Esophagus muscularis mucosa (tissue), 4 donors: ENCODE measurements at regions not wholly inside any gene's neighbourhood (a gene's known extent, or its start where the extent isn't known, plus 50 kb on each side); places are given as distances from the start of the nearest gene placed in this dataset.
"Not testable (repeated sequence)": the region's sequence is repeated elsewhere in the genome, so short reads cannot be mapped to it uniquely, and the experiment has no call there.

Source experiments
- DNase-seq: peaks from one replicate; pipeline ENCODE4 v3.0.0-alpha.2; 2017; ENCODE audit errors: extremely low spot score
- H3K27ac ChIP-seq, 4 donors: fragments of 200-600 bp; sonication (generic); replicated peaks in 1 of 4; 1 replicate in 3 of 4; 2 replicates in 1 of 4; pipeline ENCODE4 v1.5.1; 2016 to 2019; ENCODE audit warnings: mild to moderate bottlenecking in 1 of 4
- H3K27me3 ChIP-seq, 4 donors: fragments of 200-600 bp; sonication (generic); one replicate each; pipeline versions ENCODE4 v1.5.1 to v1.6.0; 2016 to 2019
- H3K36me3 ChIP-seq, 4 donors: fragments of 200-600 bp; sonication (generic); one replicate each; pipeline ENCODE4 v1.5.1; 2016 to 2019
- H3K4me1 ChIP-seq, 4 donors: fragments of 200-600 bp; sonication (generic); one replicate each; pipeline ENCODE4 v1.5.1; 2016 to 2019
- H3K4me3 ChIP-seq, 4 donors: fragments of 200-600 bp; sonication (generic); 1 replicate in 2 of 4; 2 replicates in 2 of 4; pipeline ENCODE4 v1.5.1; 2016 to 2019; ENCODE audit warnings: mild to moderate bottlenecking in 4 of 4, moderate library complexity in 1 of 4
- H3K9me3 ChIP-seq, 4 donors: fragments of 200-600 bp; sonication (generic); 1 replicate in 3 of 4; 2 replicates in 1 of 4; pipeline ENCODE4 v1.5.1; 2016 to 2019
- CTCF ChIP-seq, 3 experiments: fragments of 200-600 bp in 2 of 3; fragments of 450-650 bp in 1 of 3; sonication (generic) in 2 of 3; IDR thresholded peaks; one replicate each; pipeline ENCODE4 v1.5.1; 2017 to 2019; ENCODE audit warnings: antibody characterized with exemption in 3 of 3, mild to moderate bottlenecking in 2 of 3, moderate library complexity in 1 of 3
- EP300 ChIP-seq: sonication (generic); formaldehyde crosslinking; IDR thresholded peaks from one replicate; pipeline ENCODE4 v1.6.1; 2017; ENCODE audit warnings: antibody characterized with exemption
- POLR2A ChIP-seq: fragments of 450-650 bp; IDR thresholded peaks from one replicate; pipeline ENCODE4 v1.6.1; 2017; ENCODE audit warnings: antibody characterized with exemption, moderate library complexity, mild to moderate bottlenecking, low read depth
- POLR2AphosphoS5 ChIP-seq, 2 donors: sonication (generic); formaldehyde crosslinking; IDR thresholded peaks; one replicate each; pipeline ENCODE4 v1.6.1; 2017; ENCODE audit warnings: antibody characterized with exemption in 2 of 2
- WGBS: methylation state at CpG from one replicate; pipeline ENCODE4 v1.1.5; 2018; 5-methylcytosine and 5-hydroxymethylcytosine counted together
- intact Hi-C: fragments of 100-400 bp; cut with DNase I; formaldehyde crosslinking; loops from one replicate; pipeline ENCODE4 v1.15.1; 2023

GRCh38 chr11:121965330-121965729, 150.7 kb downstream of the BLID start:
- no peak for TF ChIP-seq EP300
- no peak for TF ChIP-seq CTCF (IDR thresholded peaks at IDR 0.05)
- TF ChIP-seq POLR2A = no peak
- TF ChIP-seq POLR2AphosphoS5 (IDR thresholded peaks at IDR 0.05) = no peak
- peaks cover 0 to 9% (median 6%) of the 10 kb centered on the region in 4 donors for H3K4me1 ChIP-seq
- H3K27me3 ChIP-seq = no peaks in the 10 kb centered on the region
- no peaks in the 10 kb centered on the region for H3K36me3 ChIP-seq
- no peaks in the 10 kb centered on the region for H3K9me3 ChIP-seq
- no peak overlapping the region for H3K4me3 ChIP-seq
- 73% methylated on average over 4 of the region's 4 CpGs for WGBS
- intact Hi-C loops = no loop called here
- no peak overlapping the region for H3K27ac ChIP-seq
- DNase-seq = no peak

- H3K27ac ChIP-seq = no peak overlapping the region
- H3K4me1 ChIP-seq = peaks cover 0 to 9% (median 6%) of the 10 kb centered on the region in 4 donors
- no peak for DNase-seq
- intact Hi-C loops = no loop called here
- H3K9me3 ChIP-seq = no peaks in the 10 kb centered on the region
- 34% methylated on average over 4 of the region's 4 CpGs for WGBS
- H3K4me3 ChIP-seq = no peak overlapping the region
- H3K36me3 ChIP-seq = no peaks in the 10 kb centered on the region
- no peaks in the 10 kb centered on the region for H3K27me3 ChIP-seq
- TF ChIP-seq EP300 (no peak), CTCF (IDR thresholded peaks at IDR 0.05) (no peak), POLR2A (no peak), POLR2AphosphoS5 (IDR thresholded peaks at IDR 0.05) (no peak)
Measured at GRCh38 chr11:121964591-121964990, 151.4 kb downstream of the BLID start.

- H3K9me3 ChIP-seq, intact Hi-C loops, H3K27me3 ChIP-seq, DNase-seq, H3K36me3 ChIP-seq, H3K4me1 ChIP-seq, H3K4me3 ChIP-seq, H3K27ac ChIP-seq: not testable (repeated sequence)
- WGBS = 77% methylated on average over 3 of the region's 3 CpGs
Measured at GRCh38 chr11:121963846-121964245, 152.2 kb downstream of the BLID start.

- Histone ChIP-seq H3K4me1 (peaks cover 0 to 9% (median 6%) of the 10 kb centered on the region in 4 donors), H3K36me3 (no peaks in the 10 kb centered on the region), H3K9me3 (no peaks in the 10 kb centered on the region), H3K27ac (no peak overlapping the region), H3K4me3 (no peak overlapping the region), H3K27me3 (no peaks in the 10 kb centered on the region)
- WGBS = 66% methylated on average over 3 of the region's 3 CpGs
- TF ChIP-seq EP300 (no peak), POLR2A (no peak), POLR2AphosphoS5 (IDR thresholded peaks at IDR 0.05) (no peak), CTCF (IDR thresholded peaks at IDR 0.05) (no peak)
- no peak for DNase-seq
- intact Hi-C loops = no loop called here
Measured at GRCh38 chr11:121961321-121961801, 154.7 kb downstream of the BLID start.

GRCh38 chr11:121958971-121959325, 157.1 kb downstream of the BLID start:
- no peaks in the 10 kb centered on the region for H3K36me3 ChIP-seq
- H3K4me3 ChIP-seq = no peak overlapping the region
- H3K4me1 ChIP-seq = no peaks in the 10 kb centered on the region
- TF ChIP-seq POLR2AphosphoS5 (IDR thresholded peaks at IDR 0.05) (no peak), POLR2A (no peak), EP300 (no peak), CTCF (IDR thresholded peaks at IDR 0.05) (no peak)
- no peaks in the 10 kb centered on the region for H3K9me3 ChIP-seq
- WGBS = 61% methylated on average over 5 of the region's 5 CpGs
- intact Hi-C loops = no loop called here
- DNase-seq = no peak
- no peak overlapping the region for H3K27ac ChIP-seq
- H3K27me3 ChIP-seq = no peaks in the 10 kb centered on the region
